ENCODE measurements at regions not wholly inside any gene's neighbourhood (a gene's known extent, or its start where the extent isn't known, plus 50 kb on each side); places are given as distances from the start of the nearest gene placed in this dataset.
A peak's percentile ranks its signal among the peaks of the same experiment; 100 is the strongest.

DNA sequence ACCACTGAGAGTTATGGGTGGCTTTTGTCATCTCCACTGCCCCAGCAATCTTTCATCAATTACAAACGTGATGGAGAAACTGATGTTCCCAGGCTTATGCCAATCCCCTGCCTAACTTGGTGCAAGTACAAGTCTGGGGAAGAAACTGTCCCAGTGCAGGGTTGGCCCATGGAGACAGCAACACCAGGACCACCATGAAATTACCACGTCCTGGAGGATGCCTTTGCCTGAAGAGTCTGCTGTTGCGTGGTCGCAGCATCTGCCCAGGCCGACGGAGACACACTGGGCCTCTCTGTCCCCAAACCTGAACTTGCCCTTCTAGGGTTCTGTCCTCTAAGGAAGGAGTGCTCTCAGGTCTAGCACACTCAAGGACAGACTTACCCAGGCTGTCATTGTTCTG lies 496.8 kb upstream of the RAB6C start:
- TF ChIP-seq, protein P1, sequence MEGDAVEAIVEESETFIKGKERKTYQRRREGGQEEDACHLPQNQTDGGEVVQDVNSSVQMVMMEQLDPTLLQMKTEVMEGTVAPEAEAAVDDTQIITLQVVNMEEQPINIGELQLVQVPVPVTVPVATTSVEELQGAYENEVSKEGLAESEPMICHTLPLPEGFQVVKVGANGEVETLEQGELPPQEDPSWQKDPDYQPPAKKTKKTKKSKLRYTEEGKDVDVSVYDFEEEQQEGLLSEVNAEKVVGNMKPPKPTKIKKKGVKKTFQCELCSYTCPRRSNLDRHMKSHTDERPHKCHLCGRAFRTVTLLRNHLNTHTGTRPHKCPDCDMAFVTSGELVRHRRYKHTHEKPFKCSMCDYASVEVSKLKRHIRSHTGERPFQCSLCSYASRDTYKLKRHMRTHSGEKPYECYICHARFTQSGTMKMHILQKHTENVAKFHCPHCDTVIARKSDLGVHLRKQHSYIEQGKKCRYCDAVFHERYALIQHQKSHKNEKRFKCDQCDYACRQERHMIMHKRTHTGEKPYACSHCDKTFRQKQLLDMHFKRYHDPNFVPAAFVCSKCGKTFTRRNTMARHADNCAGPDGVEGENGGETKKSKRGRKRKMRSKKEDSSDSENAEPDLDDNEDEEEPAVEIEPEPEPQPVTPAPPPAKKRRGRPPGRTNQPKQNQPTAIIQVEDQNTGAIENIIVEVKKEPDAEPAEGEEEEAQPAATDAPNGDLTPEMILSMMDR (IDR thresholded peaks at IDR 0.05): no peak
- TF ChIP-seq POLR2A (IDR thresholded peaks at IDR 0.05): no peak
- 89 to 100% methylated on average over 2 to 6 of the region's 6 CpGs for WGBS, 2 donors
- H3K36me3 ChIP-seq: no peaks in the 10 kb centered on the region
- H3K4me1 ChIP-seq: no peaks in the 10 kb centered on the region
- H3K4me3 ChIP-seq (replicated peaks in 1 of 3): no peak overlapping the region
- no peak for DNase-seq
- intact Hi-C loops (cut with DNase I): no loop called here
- H3K9me3 ChIP-seq: no peaks in the 10 kb centered on the region
- no peak overlapping the region for H3K27ac ChIP-seq
- H3K27me3 ChIP-seq: no peaks in the 10 kb centered on the region

DNA sequence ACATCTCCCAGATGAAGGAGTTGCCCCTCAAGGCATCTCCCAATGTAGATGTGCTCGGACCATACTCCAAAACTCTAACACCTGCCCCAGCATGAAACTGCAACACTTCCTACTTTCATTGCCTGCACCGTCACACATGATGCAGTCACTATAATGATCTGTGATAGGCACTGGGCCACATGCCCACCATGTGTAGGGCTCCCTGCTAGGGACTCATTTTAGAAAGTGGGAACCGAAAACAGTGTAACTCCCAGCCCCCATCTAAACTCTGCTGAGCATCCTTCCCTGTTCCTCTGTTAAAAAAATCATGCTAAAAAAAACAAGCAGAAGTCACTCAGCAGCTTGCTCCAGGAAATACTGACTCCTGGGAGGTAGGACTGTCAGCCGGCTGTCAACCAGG lies 496.1 kb upstream of the RAB6C start:
- Histone ChIP-seq H3K4me3 (replicated peaks in 1 of 3) (no peak overlapping the region), H3K27me3 (no peaks in the 10 kb centered on the region), H3K27ac (no peak overlapping the region), H3K4me1 (no peaks in the 10 kb centered on the region), H3K36me3 (no peaks in the 10 kb centered on the region), H3K9me3 (no peaks in the 10 kb centered on the region)
- WGBS, 2 donors: 55 to 69% methylated on average over 4 of the region's 4 CpGs
- TF ChIP-seq, protein P1 (IDR thresholded peaks at IDR 0.05): no peak
- no peak for TF ChIP-seq POLR2A (IDR thresholded peaks at IDR 0.05)
- intact Hi-C loops (cut with DNase I): no loop called here
- no peak for DNase-seq

DNA sequence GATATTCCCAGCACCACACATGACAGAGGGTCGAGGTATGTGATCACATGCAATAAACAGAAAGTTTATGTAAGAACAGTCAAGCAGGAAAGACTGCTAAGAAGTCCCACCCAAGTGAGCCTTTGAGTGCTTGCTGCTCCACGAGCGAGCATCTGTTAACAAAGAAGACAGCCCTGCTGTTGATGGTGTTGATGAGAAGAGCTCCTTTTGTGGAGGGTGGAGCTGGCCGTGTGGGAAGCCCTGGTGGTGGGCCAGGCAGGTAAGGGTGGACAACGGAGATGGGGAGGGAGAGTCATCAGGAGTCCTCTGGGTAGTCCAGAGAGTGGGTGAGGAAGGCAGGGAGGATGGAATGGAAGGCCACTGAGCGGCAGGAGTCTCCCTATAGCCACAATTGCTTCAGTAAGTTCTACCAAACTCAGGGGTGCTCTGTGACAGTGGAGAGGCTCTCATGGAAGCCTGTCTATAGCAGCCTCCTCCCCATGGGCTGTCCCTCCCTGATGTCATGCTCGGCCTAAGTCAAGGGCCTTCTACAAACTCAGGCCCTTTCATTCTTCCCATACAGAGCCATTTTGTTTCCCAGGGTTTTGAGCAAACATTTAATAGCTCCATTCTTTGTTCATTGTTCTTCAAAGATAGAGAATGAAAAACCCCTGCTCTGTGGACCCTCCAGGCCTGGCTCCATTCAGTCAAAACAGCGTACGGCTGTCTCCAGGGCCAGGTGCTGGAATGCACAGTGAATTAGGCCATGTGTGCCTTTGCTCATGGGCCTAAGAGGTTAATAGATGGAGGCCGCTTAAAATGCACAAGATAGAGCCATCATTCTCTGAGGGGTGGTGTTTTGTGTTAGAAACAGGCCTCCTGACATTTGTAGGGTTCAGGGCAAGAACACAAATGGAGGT lies 494.2 kb upstream of the RAB6C start:
- Histone ChIP-seq H3K9me3 (no peaks in the 10 kb centered on the region), H3K27ac (no peak overlapping the region), H3K4me1 (no peaks in the 10 kb centered on the region), H3K27me3 (no peaks in the 10 kb centered on the region), H3K4me3 (replicated peaks in 1 of 3) (no peak overlapping the region), H3K36me3 (no peaks in the 10 kb centered on the region)
- intact Hi-C loops (cut with DNase I): no loop called here
- no peak for TF ChIP-seq POLR2A (IDR thresholded peaks at IDR 0.05)
- TF ChIP-seq, protein P1 (IDR thresholded peaks at IDR 0.05): no peak
- WGBS, 2 donors: 73 to 75% methylated on average over 10 of the region's 10 CpGs
- DNase-seq: no peak

DNA sequence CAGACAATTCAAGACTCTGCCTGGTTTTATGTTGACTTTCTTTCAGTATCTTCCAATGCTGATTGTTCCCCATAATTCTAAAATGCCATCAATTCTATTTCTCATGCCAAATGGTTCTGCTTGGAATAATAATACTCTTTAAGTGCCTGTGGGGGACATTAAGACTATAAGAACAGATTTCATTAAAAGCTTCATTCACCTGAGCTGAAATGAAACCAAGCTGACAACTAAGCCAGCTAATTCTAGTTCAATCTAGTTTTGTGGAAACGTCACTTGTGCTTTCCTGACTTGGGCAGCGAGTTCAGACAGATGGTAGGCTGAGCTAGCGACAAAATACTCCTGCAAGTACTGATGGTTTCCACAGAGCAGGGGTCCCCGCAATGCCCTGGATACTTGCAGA lies 491.1 kb upstream of the RAB6C start:
- Histone ChIP-seq H3K36me3 (no peaks in the 10 kb centered on the region), H3K4me3 (replicated peaks in 1 of 3) (no peak overlapping the region), H3K4me1 (no peaks in the 10 kb centered on the region), H3K9me3 (no peaks in the 10 kb centered on the region), H3K27ac (no peak overlapping the region), H3K27me3 (no peaks in the 10 kb centered on the region)
- no peak for DNase-seq
- no peak for TF ChIP-seq POLR2A (IDR thresholded peaks at IDR 0.05)
- TF ChIP-seq, protein P1 (IDR thresholded peaks at IDR 0.05): no peak
- intact Hi-C loops (cut with DNase I): no loop called here
- WGBS, 2 donors: 79 to 85% methylated on average over 4 of the region's 4 CpGs

DNA sequence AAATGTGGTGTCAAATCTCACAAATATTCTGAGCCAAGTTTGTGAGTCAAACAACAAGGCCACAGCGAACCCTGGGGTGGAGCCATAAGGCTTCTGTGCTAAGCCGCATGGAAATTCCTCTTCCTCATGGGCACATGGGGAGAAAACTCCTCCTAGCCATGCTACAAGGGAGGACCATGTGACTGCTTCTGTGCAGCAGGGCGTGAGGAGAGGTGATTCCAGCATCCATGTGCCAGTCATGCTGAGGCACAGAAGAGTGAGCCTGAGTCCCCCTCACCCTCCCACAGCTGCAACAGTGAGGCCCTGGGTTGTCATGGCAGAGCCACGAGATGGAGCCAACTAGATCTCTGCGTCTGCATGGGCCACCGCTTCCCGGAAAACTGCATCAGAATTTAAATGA lies 488.8 kb upstream of the RAB6C start:
- H3K27me3 ChIP-seq: no peaks in the 10 kb centered on the region
- no peak for TF ChIP-seq POLR2A (IDR thresholded peaks at IDR 0.05)
- TF ChIP-seq, protein P1 (IDR thresholded peaks at IDR 0.05): no peak
- intact Hi-C loops (cut with DNase I): no loop called here
- 50 to 73% methylated on average over 7 of the region's 7 CpGs for whole genome bisulfite sequencing, 2 donors
- H3K9me3 ChIP-seq: no peaks in the 10 kb centered on the region
- H3K4me1 ChIP-seq: no peaks in the 10 kb centered on the region
- H3K4me3 ChIP-seq (replicated peaks in 1 of 3): no peak overlapping the region
- no peak overlapping the region for H3K27ac ChIP-seq
- H3K36me3 ChIP-seq: no peaks in the 10 kb centered on the region
- DNase-seq: peak; percentile 3 to 6

Data from thyroid gland (tissue), 4 donors.